Esophagus squamous epithelium (tissue), 4 donors: ENCODE measurements at regions not wholly inside any gene's neighbourhood (a gene's known extent, or its start where the extent isn't known, plus 50 kb on each side); places are given as distances from the start of the nearest gene placed in this dataset.

ENCODE experiments used
- POLR2A ChIP-seq, 4 donors: fragments of 450-650 bp; IDR thresholded peaks; one replicate each; pipeline ENCODE4 v1.6.1; 2017; ENCODE audit warnings: antibody characterized with exemption in 4 of 4, mild to moderate bottlenecking in 4 of 4, moderate library complexity in 3 of 4
- TF ChIP-seq, protein P1 (sequence below), 6 experiments: fragments of 450-650 bp in 4 of 6; fragments of 200-600 bp in 2 of 6; sonication (generic) in 2 of 6; IDR thresholded peaks; one replicate each; pipeline ENCODE4 v1.5.1; 2016 to 2019; ENCODE audit warnings: antibody characterized with exemption in 6 of 6, mild to moderate bottlenecking in 4 of 6, moderate library complexity in 4 of 6

DNA sequence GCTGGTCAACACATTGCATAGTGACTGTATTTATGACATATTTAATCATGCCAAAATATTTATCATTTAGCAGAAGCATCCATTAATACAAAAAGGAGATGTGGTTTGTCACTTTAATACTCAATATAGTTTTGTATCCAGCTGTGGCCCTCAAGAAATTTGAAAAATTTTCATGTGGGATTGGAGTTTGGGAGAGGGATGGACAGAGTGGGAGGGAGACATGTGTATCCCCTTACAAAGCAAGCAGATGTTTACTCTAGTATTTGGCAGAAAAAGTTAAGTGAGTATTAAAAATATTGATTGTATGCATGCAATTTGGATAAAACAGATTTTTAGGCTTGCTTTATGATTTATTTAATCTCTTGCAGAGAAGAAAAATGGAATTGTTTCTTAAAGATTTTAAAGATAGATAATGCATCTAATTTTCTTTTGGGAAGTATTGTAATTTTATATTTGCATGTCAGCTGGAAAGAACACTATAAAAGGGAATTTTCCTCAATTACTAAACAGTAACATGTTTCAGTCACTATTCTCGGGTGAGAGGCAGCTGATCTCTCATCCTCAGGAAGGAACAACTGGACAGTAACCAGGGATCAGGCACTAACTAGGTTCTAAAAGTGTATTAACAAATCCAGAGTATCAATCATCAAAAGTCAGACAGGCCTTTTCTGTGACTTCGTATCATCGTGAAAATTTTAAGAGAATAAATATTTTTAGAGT is 1184.7 kb upstream of the NXPH2 start:
- TF ChIP-seq, protein P1, sequence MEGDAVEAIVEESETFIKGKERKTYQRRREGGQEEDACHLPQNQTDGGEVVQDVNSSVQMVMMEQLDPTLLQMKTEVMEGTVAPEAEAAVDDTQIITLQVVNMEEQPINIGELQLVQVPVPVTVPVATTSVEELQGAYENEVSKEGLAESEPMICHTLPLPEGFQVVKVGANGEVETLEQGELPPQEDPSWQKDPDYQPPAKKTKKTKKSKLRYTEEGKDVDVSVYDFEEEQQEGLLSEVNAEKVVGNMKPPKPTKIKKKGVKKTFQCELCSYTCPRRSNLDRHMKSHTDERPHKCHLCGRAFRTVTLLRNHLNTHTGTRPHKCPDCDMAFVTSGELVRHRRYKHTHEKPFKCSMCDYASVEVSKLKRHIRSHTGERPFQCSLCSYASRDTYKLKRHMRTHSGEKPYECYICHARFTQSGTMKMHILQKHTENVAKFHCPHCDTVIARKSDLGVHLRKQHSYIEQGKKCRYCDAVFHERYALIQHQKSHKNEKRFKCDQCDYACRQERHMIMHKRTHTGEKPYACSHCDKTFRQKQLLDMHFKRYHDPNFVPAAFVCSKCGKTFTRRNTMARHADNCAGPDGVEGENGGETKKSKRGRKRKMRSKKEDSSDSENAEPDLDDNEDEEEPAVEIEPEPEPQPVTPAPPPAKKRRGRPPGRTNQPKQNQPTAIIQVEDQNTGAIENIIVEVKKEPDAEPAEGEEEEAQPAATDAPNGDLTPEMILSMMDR (IDR thresholded peaks at IDR 0.05): no peak
- TF ChIP-seq POLR2A (IDR thresholded peaks at IDR 0.05): no peak
